HG02885 (cell line): ENCODE measurements at regions not wholly inside any gene's neighbourhood (a gene's known extent, or its start where the extent isn't known, plus 50 kb on each side); places are given as distances from the start of the nearest gene placed in this dataset.

Experiments used
- ATAC-seq: cut with Tn5 transposase; IDR thresholded peaks from one replicate; pipeline ENCODE4 v1.9.1; 2021; ENCODE audit warnings: mild to moderate bottlenecking; ENCODE audit not compliant: unreplicated experiment, poor library complexity

- no peak for ATAC-seq
Measured at GRCh38 chr6:126091466-126091865, 105.1 kb downstream of the TRMT11 start.

- ATAC-seq = no peak
Measured at GRCh38 chr6:126093108-126093507, 106.8 kb downstream of the TRMT11 start.

DNA sequence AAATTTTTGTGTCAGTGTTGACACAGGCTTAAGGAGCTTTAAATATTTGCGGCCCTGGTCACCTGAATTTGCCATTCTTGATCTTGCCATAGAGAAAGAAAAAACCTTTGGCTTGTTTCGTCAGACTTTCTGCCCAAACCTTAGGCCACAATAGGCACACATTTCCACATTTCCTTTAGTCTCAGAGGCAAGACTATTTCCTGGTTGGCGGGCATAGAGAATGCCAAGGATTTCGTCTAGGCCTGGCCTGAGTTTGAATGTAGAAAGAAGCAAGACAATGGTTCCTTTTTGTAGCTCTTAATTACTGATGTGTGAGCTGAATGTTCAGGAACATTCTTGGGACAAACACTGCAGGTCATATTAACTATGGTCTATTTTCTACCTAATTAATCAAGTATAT, 108.1 kb downstream of the TRMT11 start:
- no peak for ATAC-seq

- ATAC-seq = no peak
Measured at GRCh38 chr6:126100386-126100785, 114.0 kb downstream of the TRMT11 start.

- no peak for ATAC-seq
Measured at GRCh38 chr6:126102358-126102757, 116.0 kb downstream of the TRMT11 start.

GRCh38 chr6:126103993-126104392, 117.7 kb downstream of the TRMT11 start:
- no peak for ATAC-seq

GRCh38 chr6:126107475-126108166, 121.3 kb downstream of the TRMT11 start:
- no peak for ATAC-seq

DNA sequence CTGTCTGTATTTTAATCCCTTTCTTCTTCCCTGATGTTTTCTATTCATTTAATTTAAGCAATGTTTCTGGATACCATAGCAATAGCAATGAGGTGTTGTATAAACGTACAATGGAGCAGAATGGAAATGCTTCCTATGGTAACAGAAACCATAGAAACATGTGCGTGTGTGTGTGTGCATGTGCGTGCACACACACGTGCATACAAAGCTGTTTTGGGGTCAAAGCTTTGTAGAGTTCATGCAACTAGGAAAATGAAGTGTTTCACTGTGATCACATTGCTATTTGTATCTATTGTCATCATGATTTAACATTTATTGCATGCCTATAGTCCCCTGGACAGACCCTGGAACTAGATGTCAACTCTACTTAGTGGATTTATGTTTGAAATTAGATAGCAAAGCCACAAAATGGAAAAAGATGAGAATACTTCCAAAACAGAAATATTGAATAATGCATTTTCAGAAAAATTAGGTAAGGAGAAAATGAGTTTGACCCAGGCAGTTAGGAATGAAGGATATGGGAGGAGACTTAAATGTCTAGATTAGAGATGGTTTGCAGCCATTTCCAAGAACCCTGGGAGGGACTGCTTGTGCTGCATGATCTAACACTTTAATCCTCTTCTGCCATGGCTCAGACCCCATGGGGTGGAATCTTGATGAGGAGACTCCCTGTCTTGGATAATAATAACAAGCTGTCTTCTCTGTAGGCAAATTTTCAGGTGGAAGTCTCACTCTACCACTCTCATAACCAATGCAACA, 124.4 kb downstream of the TRMT11 start:
- no peak for ATAC-seq

DNA sequence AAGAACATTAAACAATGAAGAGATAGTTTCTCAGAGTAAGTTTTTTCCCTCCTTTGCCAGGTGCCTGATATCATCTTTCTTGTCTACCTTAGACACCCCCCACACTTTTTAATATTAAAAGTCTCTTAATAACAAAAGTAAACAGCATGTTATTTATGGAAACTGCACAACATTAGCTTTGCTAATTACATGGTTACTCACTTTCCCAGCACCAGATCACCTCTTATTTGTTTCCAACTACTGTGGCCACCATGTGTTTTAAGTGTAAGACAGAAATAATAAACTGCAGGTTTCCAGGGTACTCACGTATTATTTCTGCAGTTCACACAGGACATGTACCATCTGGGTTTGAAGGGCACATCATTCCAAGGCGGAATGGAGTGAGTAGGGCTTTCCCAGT, 125.0 kb downstream of the TRMT11 start:
- no peak for ATAC-seq

DNA sequence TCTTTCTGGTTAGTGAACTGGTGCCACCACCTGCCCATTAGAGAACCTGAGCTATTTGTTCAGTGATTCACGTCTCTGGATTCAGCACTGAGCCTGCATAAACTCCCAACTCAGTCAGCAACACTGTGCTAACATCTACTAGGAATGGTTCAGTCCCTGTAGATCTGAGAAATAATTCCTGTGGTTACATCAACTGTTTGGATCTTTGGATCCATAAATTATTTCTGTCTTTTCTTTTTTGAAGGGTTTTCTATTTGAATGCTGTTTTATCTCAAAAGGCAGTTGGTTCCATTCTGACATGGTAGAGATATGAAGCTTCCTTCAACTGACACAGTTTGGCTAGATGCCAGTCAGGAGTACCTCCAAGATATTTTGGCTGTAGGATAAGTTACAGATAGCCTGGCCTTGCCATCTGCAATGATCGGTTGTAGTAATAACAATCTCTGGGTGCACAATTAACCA, 125.9 kb downstream of the TRMT11 start:
- ATAC-seq = no peak

DNA sequence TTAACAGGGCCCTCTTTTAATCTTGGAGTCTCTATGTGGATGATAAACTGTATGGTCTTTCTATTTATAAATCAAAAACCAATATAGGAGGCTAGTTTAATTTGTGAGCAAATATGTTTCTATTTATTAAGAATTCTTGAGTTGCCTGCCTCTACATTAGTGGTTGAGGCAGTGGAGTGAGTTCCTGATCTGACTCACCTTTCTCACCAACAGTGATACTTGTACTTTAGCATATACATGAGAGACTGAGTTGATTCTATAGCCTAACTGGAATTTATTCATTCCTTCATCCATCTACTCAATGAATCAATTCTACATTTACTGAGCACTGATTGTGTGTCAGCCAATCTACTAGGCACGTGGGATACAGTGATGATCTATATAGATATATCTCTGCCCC, 126.9 kb downstream of the TRMT11 start:
- peak; percentile 50 for ATAC-seq

DNA sequence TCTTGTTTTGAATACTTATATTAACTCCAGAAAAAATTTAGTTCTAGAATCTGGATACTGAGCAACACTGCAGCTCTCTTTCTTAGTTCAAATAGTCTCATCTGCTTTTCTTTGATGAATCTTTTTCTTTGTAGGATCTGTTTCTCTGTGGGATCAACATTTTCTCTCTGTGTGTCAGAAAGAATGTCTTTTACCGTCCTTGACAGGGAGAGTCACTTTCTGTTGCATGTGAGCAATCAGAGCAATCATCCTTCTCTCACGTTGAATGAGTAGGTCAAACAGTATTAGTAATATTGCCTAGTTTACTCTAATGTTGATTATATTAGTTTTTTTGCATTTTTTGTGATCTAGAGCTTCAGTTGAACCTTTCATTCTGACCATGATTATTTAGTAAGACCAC, 130.9 kb downstream of the TRMT11 start:
- no peak for ATAC-seq

DNA sequence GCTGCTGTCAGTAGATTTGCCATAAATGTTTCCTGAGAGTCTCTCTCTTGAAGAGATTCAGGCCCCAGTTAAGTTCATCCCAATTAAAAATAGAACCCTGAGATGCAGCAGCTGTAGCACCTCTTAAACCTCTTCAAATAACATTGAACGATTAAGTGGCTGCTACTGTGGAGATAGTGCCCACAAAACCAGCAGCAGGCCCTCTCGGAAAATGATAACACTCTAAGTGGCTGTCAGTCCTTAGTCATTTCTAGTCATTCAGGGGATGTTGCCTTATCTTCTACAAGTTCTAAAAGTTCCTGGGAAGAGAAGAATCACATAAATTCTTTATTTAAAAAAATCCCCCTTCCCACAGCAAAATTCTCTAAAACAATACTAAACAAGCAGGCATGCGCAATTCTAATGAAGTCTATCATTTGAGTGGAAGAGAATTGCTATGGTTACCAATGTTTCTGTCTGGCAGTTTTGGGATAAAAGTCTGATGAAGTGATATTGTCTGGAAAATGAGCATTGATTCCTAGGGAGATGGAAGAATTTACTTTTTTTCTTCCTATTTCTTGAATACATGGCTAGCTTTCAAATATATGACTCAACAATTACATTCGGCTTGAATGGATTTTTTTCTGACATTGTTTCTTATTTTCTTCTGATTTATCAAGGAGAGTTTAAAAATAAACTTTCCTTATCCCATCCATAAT, 131.9 kb downstream of the TRMT11 start:
- no peak for ATAC-seq

- no peak for ATAC-seq
Measured at GRCh38 chr6:126118936-126119335, 132.6 kb downstream of the TRMT11 start.

GRCh38 chr6:126123226-126123625, 136.9 kb downstream of the TRMT11 start:
- no peak for ATAC-seq

- ATAC-seq = no peak
Measured at GRCh38 chr6:126127659-126128058, 141.3 kb downstream of the TRMT11 start.

DNA sequence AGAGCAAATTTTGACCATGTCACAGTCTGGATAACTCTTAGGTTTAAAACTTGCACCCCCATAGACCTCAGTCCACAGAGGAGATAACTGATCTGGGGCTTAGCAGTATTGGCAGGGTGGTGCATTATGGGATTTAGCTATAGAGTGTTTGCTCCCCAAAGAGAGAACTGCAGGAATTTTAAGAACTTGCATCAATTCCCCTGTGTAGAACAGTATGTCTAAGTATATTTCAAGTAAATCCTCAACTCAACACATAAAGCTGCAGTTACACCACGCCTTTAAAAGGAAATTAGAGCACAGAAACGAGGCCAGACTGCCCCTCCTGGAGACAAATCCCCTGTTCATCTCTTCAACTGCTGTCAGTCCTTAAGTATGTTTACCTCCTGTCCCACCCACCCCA, 144.9 kb downstream of the TRMT11 start:
- ATAC-seq = no peak

GRCh38 chr6:126133984-126134383, 147.6 kb downstream of the TRMT11 start:
- no peak for ATAC-seq

DNA sequence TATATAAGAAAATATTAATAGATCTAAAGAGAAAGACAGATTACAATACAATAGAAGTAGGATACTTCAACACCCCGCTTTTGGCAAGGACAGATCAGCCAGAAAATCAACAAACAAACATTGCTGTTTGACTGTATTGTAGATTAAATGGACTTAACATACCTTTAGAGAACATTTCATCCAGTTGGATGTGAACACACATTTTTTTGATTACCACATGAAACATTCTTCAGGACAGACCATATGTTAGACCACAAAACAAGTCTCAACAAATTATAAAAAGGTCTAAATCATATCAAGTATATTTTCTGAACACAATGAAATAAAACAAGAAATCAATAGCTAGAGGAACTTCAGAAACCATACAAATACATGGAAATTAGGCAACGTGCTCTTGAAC, 148.2 kb downstream of the TRMT11 start:
- no peak for ATAC-seq

GRCh38 chr6:126140015-126140414, 153.7 kb downstream of the TRMT11 start:
- no peak for ATAC-seq

- no peak for ATAC-seq
Measured at GRCh38 chr6:126143761-126144251, 157.5 kb downstream of the TRMT11 start.
